ENCODE measurements at regions not wholly inside any gene's neighbourhood (a gene's known extent, or its start where the extent isn't known, plus 50 kb on each side); places are given as distances from the start of the nearest gene placed in this dataset.
"Not testable (repeated sequence)": the region's sequence is repeated elsewhere in the genome, so short reads cannot be mapped to it uniquely, and the experiment has no call there.

DNA sequence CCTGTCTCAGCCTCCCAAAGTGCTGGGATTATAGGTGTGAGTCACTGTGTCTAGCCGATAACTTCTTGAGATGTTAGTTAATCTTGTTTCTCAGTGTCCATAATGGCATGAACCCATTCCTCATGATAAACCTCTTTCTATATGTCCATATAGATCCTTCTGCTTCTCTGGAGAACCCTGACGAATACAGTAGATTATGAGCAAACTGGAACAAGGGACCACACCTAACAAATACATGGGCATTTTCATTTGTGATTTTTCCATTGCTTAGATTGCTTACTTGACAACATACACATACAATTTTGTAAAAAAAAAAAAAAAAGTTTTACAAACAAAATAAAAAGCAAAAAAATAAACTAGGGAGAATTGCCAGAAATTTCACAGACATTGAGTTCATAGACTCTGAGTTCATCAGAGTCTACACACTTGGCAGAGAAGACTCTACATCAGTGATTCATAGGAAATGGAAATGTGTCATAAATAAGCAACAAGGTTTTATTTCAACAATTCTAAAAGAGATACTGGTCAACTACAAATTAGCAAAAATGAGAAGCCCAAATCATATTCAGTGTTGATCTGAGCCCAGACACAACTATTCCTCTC is 96.7 kb downstream of the GALR1 start:
- H3K4me3 ChIP-seq (replicated peaks in 1 of 3; ENCODE audit: low read depth in 2 of 3, low read length in 3 of 3): no peak overlapping the region
- H3K27me3 Mint-ChIP-seq (ENCODE audit: low read depth in 3 of 3): peaks cover 2 to 6% (median 2%) of the 10 kb centered on the region in 3 donors
- H3K27me3 ChIP-seq (ENCODE audit: control insufficient read depth in 2 of 2, insufficient read depth in 2 of 2, low read length in 2 of 2): no peaks in the 10 kb centered on the region
- H3K4me2 ChIP-seq (replicated peaks; ENCODE audit: extremely low read depth, low read length, poor library complexity, severe bottlenecking): no peak overlapping the region
- no peaks in the 10 kb centered on the region for H3K36me3 ChIP-seq (replicated peaks in 1 of 2; ENCODE audit: control insufficient read depth in 1 of 2, insufficient read depth in 2 of 2, low read length in 2 of 2)
- no peak overlapping the region for H3K9ac ChIP-seq (ENCODE audit: insufficient read depth, low read length, poor library complexity, severe bottlenecking)
- no peak overlapping the region for H3K4me3 Mint-ChIP-seq
- no peaks in the 10 kb centered on the region for H3K4me1 ChIP-seq (ENCODE audit: control insufficient read depth in 1 of 2, insufficient read depth in 2 of 2, low read length in 2 of 2)
- H3K36me3 Mint-ChIP-seq: no peaks in the 10 kb centered on the region
- no peak overlapping the region for H3K27ac Mint-ChIP-seq
- H2AFZ ChIP-seq (ENCODE audit: insufficient read depth, low read depth, low read length, poor library complexity, severe bottlenecking): no peak overlapping the region
- H4K20me1 ChIP-seq (ENCODE audit: insufficient read depth, low read length): no peaks in the 10 kb centered on the region
- WGBS (ENCODE audit: insufficient coverage): 100% methylated on average over 1 of the region's 2 CpGs
- H3K9me3 ChIP-seq (replicated peaks in 1 of 2; ENCODE audit: control insufficient read depth in 1 of 2, insufficient read depth in 1 of 2, low read length in 2 of 2): no peaks in the 10 kb centered on the region
- intact Hi-C loops (cut with micrococcal nuclease): no loop called here
- H3K79me2 ChIP-seq (ENCODE audit: insufficient read depth, low read length): no peaks in the 10 kb centered on the region
- TF ChIP-seq CTCF (IDR thresholded peaks at IDR 0.05): no peak
- peaks cover 0 to 7% (median 2%) of the 10 kb centered on the region in 7 donors for H3K9me3 Mint-ChIP-seq
- no peaks in the 10 kb centered on the region for H3K4me1 Mint-ChIP-seq
- H3K27ac ChIP-seq (ENCODE audit: low read depth in 1 of 2, low read length in 2 of 2): no peak overlapping the region
- no peak for DNase-seq

- H3K79me2 ChIP-seq (ENCODE audit: insufficient read depth, low read length); H3K4me3 Mint-ChIP-seq; DNase-seq; H2AFZ ChIP-seq (ENCODE audit: insufficient read depth, low read depth, low read length, poor library complexity, severe bottlenecking); H3K4me1 Mint-ChIP-seq; H3K4me2 ChIP-seq (replicated peaks; ENCODE audit: extremely low read depth, low read length, poor library complexity, severe bottlenecking); H3K27ac ChIP-seq (ENCODE audit: low read depth in 1 of 2, low read length in 2 of 2); H3K4me3 ChIP-seq (replicated peaks in 1 of 3; ENCODE audit: low read depth in 2 of 3, low read length in 3 of 3); H3K9me3 ChIP-seq (replicated peaks in 1 of 2; ENCODE audit: control insufficient read depth in 1 of 2, insufficient read depth in 1 of 2, low read length in 2 of 2); intact Hi-C loops (cut with micrococcal nuclease); H3K27me3 ChIP-seq (ENCODE audit: control insufficient read depth in 2 of 2, insufficient read depth in 2 of 2, low read length in 2 of 2); H3K4me1 ChIP-seq (ENCODE audit: control insufficient read depth in 1 of 2, insufficient read depth in 2 of 2, low read length in 2 of 2); H3K36me3 Mint-ChIP-seq; H3K9me3 Mint-ChIP-seq; H3K27me3 Mint-ChIP-seq (ENCODE audit: low read depth in 3 of 3); H3K36me3 ChIP-seq (replicated peaks in 1 of 2; ENCODE audit: control insufficient read depth in 1 of 2, insufficient read depth in 2 of 2, low read length in 2 of 2); H3K9ac ChIP-seq (ENCODE audit: insufficient read depth, low read length, poor library complexity, severe bottlenecking); H4K20me1 ChIP-seq (ENCODE audit: insufficient read depth, low read length): not testable (repeated sequence)
- WGBS (ENCODE audit: insufficient coverage): 83% methylated on average over 3 of the region's 3 CpGs
- H3K27ac Mint-ChIP-seq: peak overlapping the region in 1 of 7 donors; percentile 2
Observed at GRCh38 chr18:77353349-77353748, 103.7 kb downstream of the GALR1 start.
